Thyroid gland (tissue), 4 donors: ENCODE measurements at regions not wholly inside any gene's neighbourhood (a gene's known extent, or its start where the extent isn't known, plus 50 kb on each side); places are given as distances from the start of the nearest gene placed in this dataset.

Experiments
- POLR2A ChIP-seq, 2 donors: fragments of 450-650 bp; IDR thresholded peaks; one replicate each; pipeline ENCODE4 v1.6.1; 2017; ENCODE audit warnings: antibody characterized with exemption in 2 of 2, mild to moderate bottlenecking in 2 of 2, moderate library complexity in 1 of 2
- TF ChIP-seq, protein P1 (sequence below), 6 experiments: fragments of 200-600 bp in 3 of 6; fragments of 450-650 bp in 3 of 6; sonication (generic) in 3 of 6; IDR thresholded peaks; one replicate each; pipeline ENCODE4 v1.5.1; 2016 to 2019; ENCODE audit warnings: antibody characterized with exemption in 6 of 6, mild to moderate bottlenecking in 2 of 6, inconsistent platforms in 1 of 6, moderate library complexity in 1 of 6

DNA sequence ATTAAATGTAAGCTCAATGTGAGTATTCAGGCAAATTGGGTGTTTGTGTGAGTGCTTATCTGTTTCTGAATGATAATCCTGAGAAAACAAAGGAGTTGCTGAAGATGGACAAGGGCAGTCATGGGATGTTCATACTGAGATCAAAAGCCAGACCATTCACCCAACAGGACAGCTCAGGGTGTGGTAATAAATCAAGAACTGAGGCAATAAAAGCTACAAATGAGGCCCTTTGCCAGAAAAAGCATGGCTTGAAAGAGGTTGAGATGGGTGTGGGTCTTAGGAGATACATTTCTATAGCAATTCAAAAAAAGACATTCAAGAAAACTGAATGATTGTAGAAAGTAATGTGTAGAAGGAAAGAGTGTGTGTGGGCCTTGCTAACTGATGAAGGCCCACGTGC is 425.8 kb upstream of the BOD1L1 start:
- TF ChIP-seq, protein P1, sequence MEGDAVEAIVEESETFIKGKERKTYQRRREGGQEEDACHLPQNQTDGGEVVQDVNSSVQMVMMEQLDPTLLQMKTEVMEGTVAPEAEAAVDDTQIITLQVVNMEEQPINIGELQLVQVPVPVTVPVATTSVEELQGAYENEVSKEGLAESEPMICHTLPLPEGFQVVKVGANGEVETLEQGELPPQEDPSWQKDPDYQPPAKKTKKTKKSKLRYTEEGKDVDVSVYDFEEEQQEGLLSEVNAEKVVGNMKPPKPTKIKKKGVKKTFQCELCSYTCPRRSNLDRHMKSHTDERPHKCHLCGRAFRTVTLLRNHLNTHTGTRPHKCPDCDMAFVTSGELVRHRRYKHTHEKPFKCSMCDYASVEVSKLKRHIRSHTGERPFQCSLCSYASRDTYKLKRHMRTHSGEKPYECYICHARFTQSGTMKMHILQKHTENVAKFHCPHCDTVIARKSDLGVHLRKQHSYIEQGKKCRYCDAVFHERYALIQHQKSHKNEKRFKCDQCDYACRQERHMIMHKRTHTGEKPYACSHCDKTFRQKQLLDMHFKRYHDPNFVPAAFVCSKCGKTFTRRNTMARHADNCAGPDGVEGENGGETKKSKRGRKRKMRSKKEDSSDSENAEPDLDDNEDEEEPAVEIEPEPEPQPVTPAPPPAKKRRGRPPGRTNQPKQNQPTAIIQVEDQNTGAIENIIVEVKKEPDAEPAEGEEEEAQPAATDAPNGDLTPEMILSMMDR (IDR thresholded peaks at IDR 0.05), result no peak
- no peak for TF ChIP-seq POLR2A (IDR thresholded peaks at IDR 0.05)
